GM12878 (cell line): ENCODE measurements at regions not wholly inside any gene's neighbourhood (a gene's known extent, or its start where the extent isn't known, plus 50 kb on each side); places are given as distances from the start of the nearest gene placed in this dataset.

Experiments
- ATAC-seq: fragments of 200-7000 bp; cut with Tn5 transposase; 3 replicates; pipeline ENCODE4 v1.9.1; 2020; ENCODE audit warnings: mild to moderate bottlenecking, moderate library complexity
- BruUV-seq: library from RNA; stranded (reverse); fragments of 400-500 nt; replicated peaks from 2 replicates; lab custom pipeline; 2021; lab: Mats Ljungman, UMichigan
- CTCF ChIA-PET: fragments of 300-600 bp; sonication (Branson Sonifier 250); formaldehyde crosslinking; extraction: SDS; loops from one replicate; lab custom pipeline; 2021; ENCODE audit warnings: inconsistent platforms; lab: Yijun Ruan, JAX
- POLR2A ChIA-PET: fragments of 350-600 bp; formaldehyde crosslinking; extraction: SDS; loops from one replicate; lab custom pipeline; 2021; ENCODE audit warnings: inconsistent platforms; lab: Charles Lee
- RAD21 ChIA-PET: fragments of 300-600 bp; sonication (Branson Sonifier 250); formaldehyde crosslinking; loops from one replicate; lab custom pipeline; 2023; ENCODE audit warnings: antibody characterized with exemption; ENCODE audit not compliant: unreplicated experiment; lab: Charles Lee
- SMC1A ChIA-PET: fragments of 300-600 bp; sonication (Branson Sonifier 250); formaldehyde crosslinking; loops from one replicate; lab custom pipeline; 2023; ENCODE audit not compliant: unreplicated experiment, uncharacterized antibody; lab: Charles Lee
- DNase-seq: peaks from one replicate; pipeline ENCODE4 v3.0.0-alpha.2; 2011; ENCODE audit warnings: low read depth, low spot score
- FAIRE-seq: peaks from 3 replicates; lab custom pipeline; 2011; peaks lifted over from hg19 to GRCh38; lab: Jason Lieb, UNC
- H2AFZ ChIP-seq: 2 replicates; pipeline ENCODE4 v1.6.0; 2011; ENCODE audit warnings: low read depth, low read length, control low read depth; ENCODE audit not compliant: control insufficient read depth
- H3K27ac ChIP-seq: 2 replicates; pipeline ENCODE4 v1.5.1; 2011; ENCODE audit warnings: control low read depth; ENCODE audit not compliant: control insufficient read depth, insufficient read depth
- H3K27me3 ChIP-seq, 2 experiments: replicated peaks in 1 of 2; 2 replicates each; pipeline versions ENCODE4 v1.6.0 to v1.6.1; 2011; ENCODE audit warnings: low read length in 1 of 2; ENCODE audit not compliant: control insufficient read depth in 2 of 2, insufficient read depth in 2 of 2
- H3K36me3 ChIP-seq, 2 experiments: 2 replicates each; pipeline ENCODE4 v1.5.1; 2011; ENCODE audit warnings: low read length in 1 of 2; ENCODE audit not compliant: control insufficient read depth in 2 of 2, insufficient read depth in 2 of 2
- H3K4me1 ChIP-seq: 2 replicates; pipeline ENCODE4 v1.6.1; 2011; ENCODE audit warnings: mild to moderate bottlenecking, low read length, moderate library complexity, mixed read lengths; ENCODE audit not compliant: control insufficient read depth, insufficient read depth
- H3K4me2 ChIP-seq: 2 replicates; pipeline ENCODE4 v1.6.0; 2011; ENCODE audit warnings: control low read depth; ENCODE audit not compliant: control insufficient read depth, insufficient read depth
- H3K4me3 ChIP-seq: fragments of 200-600 bp; sonication (generic); 2 replicates; pipeline ENCODE4 v1.5.1; 2016
- H3K79me2 ChIP-seq: 2 replicates; pipeline ENCODE4 v1.6.0; 2011; ENCODE audit warnings: low read length; ENCODE audit not compliant: control insufficient read depth, insufficient read depth
- H3K9ac ChIP-seq: 2 replicates; pipeline ENCODE4 v1.8.0; 2011; ENCODE audit warnings: low read length, control low read depth, mixed read lengths; ENCODE audit not compliant: control insufficient read depth, insufficient read depth
- H3K9me3 ChIP-seq: replicated peaks from 3 replicates; pipeline ENCODE4 v1.5.1; 2011; ENCODE audit warnings: mild to moderate bottlenecking, low read length; ENCODE audit not compliant: control insufficient read depth, insufficient read depth
- H4K20me1 ChIP-seq: 2 replicates; pipeline ENCODE4 v1.6.0; 2011; ENCODE audit not compliant: control insufficient read depth, insufficient read depth
- CBX5 ChIP-seq: sonication (generic); IDR thresholded peaks from 2 replicates; pipeline ENCODE4 v1.6.1; 2016; ENCODE audit warnings: low read depth, moderate library complexity, mild to moderate bottlenecking, inconsistent platforms
- FOXM1 ChIP-seq: IDR thresholded peaks from 2 replicates; pipeline ENCODE4 v1.6.1; 2012; ENCODE audit warnings: low read depth, mild to moderate bottlenecking, inconsistent platforms, low read length, moderate library complexity
- HCFC1 ChIP-seq: fragments of 150-350 bp; IDR thresholded peaks from 2 replicates; pipeline ENCODE4 v1.6.1; 2014; ENCODE audit warnings: low read length
- LARP7 ChIP-seq: fragments of 450-650 bp; IDR thresholded peaks from 2 replicates; pipeline ENCODE4 v1.6.1; 2017; ENCODE audit warnings: mild to moderate bottlenecking
- NFYB ChIP-seq: IDR thresholded peaks from 2 replicates; pipeline ENCODE4 v1.6.1; 2011; ENCODE audit warnings: low read depth, mild to moderate bottlenecking, low read length, improper control_type of control experiment, moderate library complexity; ENCODE audit not compliant: insufficient read depth
- PAX5 ChIP-seq: IDR thresholded peaks from 2 replicates; pipeline ENCODE4 v1.6.1; 2011; ENCODE audit warnings: low read depth, low read length, borderline replicate concordance
- REST ChIP-seq: IDR thresholded peaks from 2 replicates; pipeline ENCODE4 v1.6.1; 2012; ENCODE audit warnings: mild to moderate bottlenecking, low read depth, low read length
- SMARCA5 ChIP-seq: fragments of 450-650 bp; IDR thresholded peaks from 2 replicates; pipeline ENCODE4 v1.6.1; 2017; ENCODE audit warnings: mild to moderate bottlenecking
- ZBED1 ChIP-seq: IDR thresholded peaks from 2 replicates; pipeline ENCODE4 v1.6.1; 2016; ENCODE audit warnings: borderline replicate concordance
- WGBS: methylation state at CpG from one replicate; pipeline ENCODE4 v1.1.6; 2016; ENCODE audit warnings: low lambda C conversion rate; ENCODE audit not compliant: insufficient replicate concordance, insufficient coverage; ENCODE audit errors: missing lambda C conversion rate; 5-methylcytosine and 5-hydroxymethylcytosine counted together
- in situ Hi-C: fragments of 300-500 bp; cut with MboI; formaldehyde crosslinking; loops from 9 replicates; pipeline ENCODE4 v1.14.3; 2018; ENCODE audit warnings: mixed read lengths
- intact Hi-C: fragments of 100-400 bp; cut with micrococcal nuclease; formaldehyde crosslinking; loops from one replicate; pipeline ENCODE4 v1.14.2; 2022; ENCODE audit not compliant: unreplicated experiment

GRCh38 chr17:17402558-17402957, 74.2 kb upstream of the MED9 start:
- no peak for ATAC-seq
- ChIA-PET SMC1A (no interaction called here), POLR2A (no interaction called here), CTCF (no interaction called here), RAD21 (no interaction called here)
- Histone ChIP-seq H3K4me2 (no peak overlapping the region), H3K4me3 (no peak overlapping the region), H3K9ac (no peak overlapping the region), H3K36me3 (no peaks in the 10 kb centered on the region), H3K4me1 (no peaks in the 10 kb centered on the region), H3K79me2 (no peaks in the 10 kb centered on the region), H3K9me3 (no peaks in the 10 kb centered on the region; the same call in 2 of the 3 replicates), H3K27ac (no peak overlapping the region), H2AFZ (no peak overlapping the region), H4K20me1 (0 out of 2 replicates have a peak, but pooled peaks cover 2% of the 10 kb centered on the region), H3K27me3 (peaks cover 0 to 4% of the 10 kb centered on the region in 2 experiments; a peak in 3 of 4 replicates)
- TF ChIP-seq ZBED1 (no peak), SMARCA5 (no peak), NFYB (no peak), PAX5 (no peak), REST (no peak), HCFC1 (no peak), FOXM1 (no peak), CBX5 (no peak), LARP7 (no peak)
- intact Hi-C loops: no loop called here
- in situ Hi-C loops: no loop called here
- FAIRE-seq: no peak
- BruUV-seq: no TSS peak
- WGBS: 38% methylated on average over 6 of the region's 6 CpGs
- DNase-seq: no peak
